ENCODE measurements at regions not wholly inside any gene's neighbourhood (a gene's known extent, or its start where the extent isn't known, plus 50 kb on each side); places are given as distances from the start of the nearest gene placed in this dataset.

DNA sequence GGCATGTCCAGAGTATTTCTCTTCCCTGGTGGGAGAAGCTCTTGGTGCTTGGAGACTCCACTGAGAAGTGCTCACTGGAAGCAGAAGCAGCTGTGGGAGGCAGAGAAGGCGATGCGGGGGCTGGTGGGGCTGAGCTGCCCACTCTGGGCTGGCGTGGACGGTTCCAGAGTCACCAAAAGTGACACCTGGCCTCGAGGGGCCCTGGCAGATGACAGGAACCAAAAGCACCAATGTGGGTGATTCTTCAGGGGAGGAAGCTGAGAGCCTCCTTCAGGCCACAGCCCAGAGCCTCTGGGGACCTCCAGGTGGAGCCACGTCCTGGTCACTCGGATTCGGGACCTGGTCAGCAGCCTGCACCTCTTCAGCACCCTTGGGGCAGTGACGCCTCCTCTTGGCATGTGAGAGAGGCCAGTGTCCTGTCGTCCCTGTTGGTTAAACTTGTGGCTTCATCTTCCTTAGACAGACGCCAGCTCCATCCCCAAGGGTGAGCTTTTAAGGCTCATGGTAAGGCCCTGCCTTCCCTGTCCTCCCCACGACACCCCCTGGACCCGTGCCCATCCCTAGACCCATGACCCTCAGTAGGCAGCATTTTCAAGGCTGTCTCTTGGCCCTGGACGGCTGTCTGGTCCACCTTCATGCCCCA lies 78.7 kb upstream of the IRX4 start:
- POLR2A ChIA-PET (ENCODE audit: unreplicated experiment): no interaction called here
- Histone ChIP-seq H3K9me3 (ENCODE audit: low read length) (no peaks in the 10 kb centered on the region), H2AFZ (ENCODE audit: low read length) (no peak overlapping the region), H3K27me3 (ENCODE audit: low read length) (peaks cover 42% of the 10 kb centered on the region), H3K9me2 (replicated peaks; ENCODE audit: low read length) (no peaks in the 10 kb centered on the region), H4K20me1 (ENCODE audit: low read length) (no peaks in the 10 kb centered on the region), H3K9ac (ENCODE audit: low read length) (no peak overlapping the region), H3K36me3 (ENCODE audit: low read depth, low read length) (no peaks in the 10 kb centered on the region), H3K4me2 (ENCODE audit: low read length) (no peak overlapping the region), H3K4me1 (ENCODE audit: insufficient read depth, low read length) (no peaks in the 10 kb centered on the region), H3K4me3 (ENCODE audit: low read length) (no peak overlapping the region), H3K79me2 (ENCODE audit: low read length) (no peaks in the 10 kb centered on the region), H3F3A (ENCODE audit: low read length, unreplicated experiment) (no peaks in the 10 kb centered on the region), H3K27ac (ENCODE audit: low read length) (no peak overlapping the region)
- CTCF ChIA-PET: no interaction called here
- no TSS peak for BruUV-seq (replicated peaks)
- intact Hi-C loops (cut with micrococcal nuclease): no loop called here
- DNase-seq (no peak), ATAC-seq (no peak)
- TF ChIP-seq EZH2 (IDR thresholded peaks at IDR 0.05; ENCODE audit: low read length, unreplicated experiment): no peak
- TF ChIP-seq, protein P1, sequence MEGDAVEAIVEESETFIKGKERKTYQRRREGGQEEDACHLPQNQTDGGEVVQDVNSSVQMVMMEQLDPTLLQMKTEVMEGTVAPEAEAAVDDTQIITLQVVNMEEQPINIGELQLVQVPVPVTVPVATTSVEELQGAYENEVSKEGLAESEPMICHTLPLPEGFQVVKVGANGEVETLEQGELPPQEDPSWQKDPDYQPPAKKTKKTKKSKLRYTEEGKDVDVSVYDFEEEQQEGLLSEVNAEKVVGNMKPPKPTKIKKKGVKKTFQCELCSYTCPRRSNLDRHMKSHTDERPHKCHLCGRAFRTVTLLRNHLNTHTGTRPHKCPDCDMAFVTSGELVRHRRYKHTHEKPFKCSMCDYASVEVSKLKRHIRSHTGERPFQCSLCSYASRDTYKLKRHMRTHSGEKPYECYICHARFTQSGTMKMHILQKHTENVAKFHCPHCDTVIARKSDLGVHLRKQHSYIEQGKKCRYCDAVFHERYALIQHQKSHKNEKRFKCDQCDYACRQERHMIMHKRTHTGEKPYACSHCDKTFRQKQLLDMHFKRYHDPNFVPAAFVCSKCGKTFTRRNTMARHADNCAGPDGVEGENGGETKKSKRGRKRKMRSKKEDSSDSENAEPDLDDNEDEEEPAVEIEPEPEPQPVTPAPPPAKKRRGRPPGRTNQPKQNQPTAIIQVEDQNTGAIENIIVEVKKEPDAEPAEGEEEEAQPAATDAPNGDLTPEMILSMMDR (conservative IDR thresholded peaks at IDR 0.05; ENCODE audit: low read depth, low read length): no peak
- TF ChIP-seq EZH2phosphoT487 (IDR thresholded peaks at IDR 0.05; ENCODE audit: borderline replicate concordance, low read length): no peak

DNA sequence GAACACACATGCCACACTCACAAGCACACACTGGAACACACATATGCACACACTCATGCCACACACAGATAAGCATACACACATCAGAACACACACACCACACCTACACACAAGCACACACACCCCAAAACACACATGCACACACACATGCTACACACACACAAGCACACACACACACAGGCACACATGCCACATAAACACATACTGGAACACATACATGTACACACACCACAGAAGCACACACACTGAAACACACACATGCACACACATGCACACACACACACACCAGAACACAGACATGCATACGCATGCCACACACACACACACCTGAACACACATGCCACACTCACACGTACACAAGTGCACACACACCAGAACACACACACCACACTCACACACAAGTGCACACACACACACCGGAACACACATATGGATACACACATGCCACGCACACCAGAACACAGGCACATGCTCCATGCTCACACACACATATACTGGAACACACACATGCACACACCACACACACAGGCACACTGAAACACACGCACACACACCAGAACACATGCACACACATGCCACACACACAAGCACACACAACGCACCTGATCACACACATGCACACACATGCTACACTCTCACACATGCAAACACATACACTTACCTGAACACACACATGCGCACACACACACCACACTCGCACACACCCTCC lies 78.0 kb upstream of the IRX4 start:
- intact Hi-C loops (cut with micrococcal nuclease): no loop called here
- Histone ChIP-seq H3K4me2 (ENCODE audit: low read length) (no peak overlapping the region), H4K20me1 (ENCODE audit: low read length) (no peaks in the 10 kb centered on the region), H3K9me2 (replicated peaks; ENCODE audit: low read length) (no peaks in the 10 kb centered on the region), H2AFZ (ENCODE audit: low read length) (no peak overlapping the region), H3K4me3 (ENCODE audit: low read length) (no peak overlapping the region), H3K9me3 (ENCODE audit: low read length) (no peaks in the 10 kb centered on the region), H3K4me1 (ENCODE audit: insufficient read depth, low read length) (no peaks in the 10 kb centered on the region), H3K79me2 (ENCODE audit: low read length) (no peaks in the 10 kb centered on the region), H3K27ac (ENCODE audit: low read length) (no peak overlapping the region), H3K27me3 (ENCODE audit: low read length) (peaks cover 36% of the 10 kb centered on the region), H3K36me3 (ENCODE audit: low read depth, low read length) (no peaks in the 10 kb centered on the region), H3K9ac (ENCODE audit: low read length) (no peak overlapping the region), H3F3A (ENCODE audit: low read length, unreplicated experiment) (no peaks in the 10 kb centered on the region)
- DNase-seq (no peak), ATAC-seq (no peak)
- BruUV-seq (replicated peaks): no TSS peak
- ChIA-PET POLR2A (ENCODE audit: unreplicated experiment) (no interaction called here), CTCF (no interaction called here)
- TF ChIP-seq EZH2 (IDR thresholded peaks at IDR 0.05; ENCODE audit: low read length, unreplicated experiment) (no peak), EZH2phosphoT487 (IDR thresholded peaks at IDR 0.05; ENCODE audit: borderline replicate concordance, low read length) (no peak)
- TF ChIP-seq, protein P1 (conservative IDR thresholded peaks at IDR 0.05; ENCODE audit: low read depth, low read length): no peak
